NB4 (cell line): ENCODE measurements at regions not wholly inside any gene's neighbourhood (a gene's known extent, or its start where the extent isn't known, plus 50 kb on each side); places are given as distances from the start of the nearest gene placed in this dataset.

Source experiments
- POLR2A ChIP-seq: IDR thresholded peaks from 2 replicates; pipeline ENCODE4 v1.6.1; 2011; ENCODE audit warnings: mild to moderate bottlenecking; ENCODE audit not compliant: insufficient read length; ENCODE audit errors: extremely low read depth
- TF ChIP-seq, protein P1 (sequence below): IDR thresholded peaks from one replicate; pipeline ENCODE4 v1.5.1; 2012; ENCODE audit warnings: low read depth, low read length
- TF ChIP-seq, protein P2 (sequence below): IDR thresholded peaks from 2 replicates; pipeline ENCODE4 v1.6.1; 2011; ENCODE audit warnings: low read depth, low read length

GRCh38 chr9:82535432-82535998 lies 527.4 kb downstream of the RASEF start:
- TF ChIP-seq POLR2A, result no peak
- TF ChIP-seq, protein P1, sequence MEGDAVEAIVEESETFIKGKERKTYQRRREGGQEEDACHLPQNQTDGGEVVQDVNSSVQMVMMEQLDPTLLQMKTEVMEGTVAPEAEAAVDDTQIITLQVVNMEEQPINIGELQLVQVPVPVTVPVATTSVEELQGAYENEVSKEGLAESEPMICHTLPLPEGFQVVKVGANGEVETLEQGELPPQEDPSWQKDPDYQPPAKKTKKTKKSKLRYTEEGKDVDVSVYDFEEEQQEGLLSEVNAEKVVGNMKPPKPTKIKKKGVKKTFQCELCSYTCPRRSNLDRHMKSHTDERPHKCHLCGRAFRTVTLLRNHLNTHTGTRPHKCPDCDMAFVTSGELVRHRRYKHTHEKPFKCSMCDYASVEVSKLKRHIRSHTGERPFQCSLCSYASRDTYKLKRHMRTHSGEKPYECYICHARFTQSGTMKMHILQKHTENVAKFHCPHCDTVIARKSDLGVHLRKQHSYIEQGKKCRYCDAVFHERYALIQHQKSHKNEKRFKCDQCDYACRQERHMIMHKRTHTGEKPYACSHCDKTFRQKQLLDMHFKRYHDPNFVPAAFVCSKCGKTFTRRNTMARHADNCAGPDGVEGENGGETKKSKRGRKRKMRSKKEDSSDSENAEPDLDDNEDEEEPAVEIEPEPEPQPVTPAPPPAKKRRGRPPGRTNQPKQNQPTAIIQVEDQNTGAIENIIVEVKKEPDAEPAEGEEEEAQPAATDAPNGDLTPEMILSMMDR, result no peak
- TF ChIP-seq, protein P2, sequence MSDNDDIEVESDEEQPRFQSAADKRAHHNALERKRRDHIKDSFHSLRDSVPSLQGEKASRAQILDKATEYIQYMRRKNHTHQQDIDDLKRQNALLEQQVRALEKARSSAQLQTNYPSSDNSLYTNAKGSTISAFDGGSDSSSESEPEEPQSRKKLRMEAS, result no peak
